GM04504 (cell line): ENCODE measurements at regions not wholly inside any gene's neighbourhood (a gene's known extent, or its start where the extent isn't known, plus 50 kb on each side); places are given as distances from the start of the nearest gene placed in this dataset.

Source experiments
- DNase-seq: peaks from one replicate; pipeline ENCODE4 v3.0.0-alpha.2; 2012; ENCODE audit warnings: low read depth

GRCh38 chr5:159752622-159753275, 163.5 kb upstream of the ADRA1B start:
- DNase-seq = no peak

GRCh38 chr5:159758189-159758588, 158.1 kb upstream of the ADRA1B start:
- DNase-seq = no peak

GRCh38 chr5:159759791-159760290, 156.4 kb upstream of the ADRA1B start:
- no peak for DNase-seq

GRCh38 chr5:159762921-159763320, 153.4 kb upstream of the ADRA1B start:
- DNase-seq = no peak

- no peak for DNase-seq
Observed at GRCh38 chr5:159763562-159763961, 152.7 kb upstream of the ADRA1B start.

GRCh38 chr5:159764283-159765134, 151.8 kb upstream of the ADRA1B start:
- DNase-seq = peak; percentile 72

- DNase-seq = no peak
Observed at GRCh38 chr5:159765135-159765433, 151.2 kb upstream of the ADRA1B start.

GRCh38 chr5:159765760-159766517, 150.3 kb upstream of the ADRA1B start:
- DNase-seq = no peak

- DNase-seq = no peak
Observed at GRCh38 chr5:159768243-159768642, 148.0 kb upstream of the ADRA1B start.

GRCh38 chr5:159772698-159773061, 143.6 kb upstream of the ADRA1B start:
- DNase-seq = no peak

GRCh38 chr5:159773062-159773924, 143.0 kb upstream of the ADRA1B start:
- DNase-seq = peak; percentile 67

GRCh38 chr5:159774476-159775031, 141.7 kb upstream of the ADRA1B start:
- DNase-seq = no peak

- DNase-seq = no peak
Observed at GRCh38 chr5:159775890-159776289, 140.4 kb upstream of the ADRA1B start.

- no peak for DNase-seq
Observed at GRCh38 chr5:159777049-159777660, 139.1 kb upstream of the ADRA1B start.

GRCh38 chr5:159779481-159779880, 136.8 kb upstream of the ADRA1B start:
- DNase-seq = no peak

GRCh38 chr5:159780246-159780645, 136.0 kb upstream of the ADRA1B start:
- DNase-seq = no peak

GRCh38 chr5:159781626-159782157, 134.6 kb upstream of the ADRA1B start:
- DNase-seq = no peak

- no peak for DNase-seq
Observed at GRCh38 chr5:159782197-159782994, 133.9 kb upstream of the ADRA1B start.

GRCh38 chr5:159782995-159783300, 133.3 kb upstream of the ADRA1B start:
- DNase-seq = no peak

GRCh38 chr5:159783726-159784247, 132.5 kb upstream of the ADRA1B start:
- DNase-seq = no peak
